B cell (primary cell): ENCODE measurements at regions not wholly inside any gene's neighbourhood (a gene's known extent, or its start where the extent isn't known, plus 50 kb on each side); places are given as distances from the start of the nearest gene placed in this dataset.

Experiments
- ATAC-seq: fragments of 200-7000 bp; cut with Tn5 transposase; one replicate; pipeline ENCODE4 v1.10.0; 2021; ENCODE audit warnings: low read depth, mild to moderate bottlenecking, moderate number of reproducible peaks, moderate library complexity
- CTCF ChIA-PET: fragments of 350-600 bp; sonication (Branson Sonifier 250); formaldehyde crosslinking; loops from one replicate; lab custom pipeline; 2021; ENCODE audit warnings: antibody characterized with exemption, inconsistent platforms; lab: Charles Lee
- POLR2A ChIA-PET: fragments of 350-600 bp; sonication (Branson Sonifier 250); formaldehyde crosslinking; loops from one replicate; lab custom pipeline; 2021; ENCODE audit warnings: antibody characterized with exemption; lab: Charles Lee
- DNase-seq: peaks from one replicate; pipeline ENCODE4 v3.0.0; 2013
- H2AFZ ChIP-seq: 2 replicates; pipeline ENCODE4 v1.6.1; 2012; ENCODE audit warnings: mild to moderate bottlenecking, low read depth, low read length; ENCODE audit not compliant: insufficient read depth, poor library complexity, severe bottlenecking
- H3K27ac ChIP-seq, 2 donors: 1 replicate in 1 of 2; 2 replicates in 1 of 2; pipeline ENCODE4 v1.5.1; 2012 to 2013; ENCODE audit warnings: low read length in 2 of 2, mild to moderate bottlenecking in 2 of 2, moderate library complexity in 1 of 2
- H3K27me3 ChIP-seq, 4 experiments: fragments of 200-600 bp in 1 of 4; sonication (generic) in 1 of 4; replicated peaks in 1 of 4; 1 replicate in 2 of 4; 2 replicates in 2 of 4; pipeline versions ENCODE4 v1.6.1 to v1.7.0; 2013 to 2016; ENCODE audit warnings: low read length in 3 of 4, mild to moderate bottlenecking in 2 of 4, mixed read lengths in 1 of 4, moderate library complexity in 1 of 4; ENCODE audit not compliant: insufficient read depth in 4 of 4, control insufficient read depth in 3 of 4; ENCODE audit errors: control extremely low read depth in 1 of 4
- H3K36me3 ChIP-seq, 2 experiments: replicated peaks in 1 of 2; 1 replicate in 1 of 2; 2 replicates in 1 of 2; pipeline versions ENCODE4 v1.6.1 to v1.7.1; 2013; ENCODE audit warnings: low read length in 1 of 2; ENCODE audit not compliant: insufficient read depth in 2 of 2, control insufficient read depth in 1 of 2; ENCODE audit errors: control extremely low read depth in 1 of 2, extremely low read depth in 1 of 2
- H3K4me1 ChIP-seq, 2 donors: fragments of 200-600 bp in 1 of 2; sonication (generic) in 1 of 2; 1 replicate in 1 of 2; 2 replicates in 1 of 2; pipeline versions ENCODE4 v1.5.1 to v1.6.1; 2013 to 2017; ENCODE audit warnings: low read length in 2 of 2; ENCODE audit not compliant: control insufficient read depth in 2 of 2, insufficient read depth in 2 of 2
- H3K4me2 ChIP-seq: replicated peaks from 2 replicates; pipeline ENCODE3; 2012; ENCODE audit warnings: mild to moderate bottlenecking, low read depth, low read length; ENCODE audit not compliant: poor library complexity, severe bottlenecking
- H3K4me3 ChIP-seq, 5 experiments: fragments of 200-600 bp in 1 of 5; sonication (generic) in 1 of 5; 1 replicate in 3 of 5; 2 replicates in 2 of 5; pipeline versions ENCODE4 v1.5.1 to v1.7.0; 2011 to 2016; ENCODE audit warnings: low read length in 4 of 5, mild to moderate bottlenecking in 4 of 5, low read depth in 2 of 5, control low read depth in 1 of 5, moderate library complexity in 1 of 5; ENCODE audit not compliant: insufficient read depth in 1 of 5; ENCODE audit errors: control extremely low read depth in 1 of 5, extremely low read depth in 1 of 5
- H3K79me2 ChIP-seq: fragments of 200-600 bp; sonication (generic); one replicate; pipeline ENCODE4 v1.6.0; 2016; ENCODE audit warnings: low read length; ENCODE audit not compliant: control insufficient read depth, insufficient read depth
- H3K9ac ChIP-seq: fragments of 200-600 bp; sonication (generic); 2 replicates; pipeline ENCODE4 v1.6.1; 2017; ENCODE audit warnings: mild to moderate bottlenecking, low read length, moderate library complexity
- H3K9me3 ChIP-seq, 3 donors: one replicate each; pipeline versions ENCODE4 v1.6.1 to v1.7.1; 2013; ENCODE audit warnings: low read length in 2 of 3; ENCODE audit not compliant: control insufficient read depth in 2 of 3, insufficient read depth in 1 of 3; ENCODE audit errors: control extremely low read depth in 1 of 3
- H4K20me1 ChIP-seq: 2 replicates; pipeline ENCODE4 v1.6.0; 2012; ENCODE audit warnings: mild to moderate bottlenecking, low read length; ENCODE audit not compliant: insufficient read depth, control insufficient read depth, poor library complexity, severe bottlenecking
- H3K27ac Mint-ChIP-seq: one replicate; pipeline ENCODE4 v1.8.0; 2021; ENCODE audit warnings: mixed read lengths
- H3K27me3 Mint-ChIP-seq: one replicate; pipeline ENCODE4 v1.8.0; 2021; ENCODE audit warnings: mixed read lengths
- H3K4me1 Mint-ChIP-seq: one replicate; pipeline ENCODE4 v1.8.0; 2021; ENCODE audit warnings: mixed read lengths
- H3K4me3 Mint-ChIP-seq: one replicate; pipeline ENCODE4 v1.8.0; 2021; ENCODE audit warnings: mixed read lengths
- H3K9me3 Mint-ChIP-seq: one replicate; pipeline ENCODE4 v1.8.0; 2022; ENCODE audit warnings: mixed read lengths; ENCODE audit not compliant: insufficient read depth
- EZH2 ChIP-seq: IDR thresholded peaks from 2 replicates; pipeline ENCODE4 v1.6.1; 2012; ENCODE audit warnings: borderline replicate concordance, low read depth, mild to moderate bottlenecking, moderate library complexity, low read length; ENCODE audit not compliant: insufficient read depth, poor library complexity, severe bottlenecking
- WGBS: methylation state at CpG from one replicate; pipeline ENCODE4 v1.1.5; 2013; ENCODE audit warnings: missing lambda C conversion rate; ENCODE audit not compliant: insufficient coverage; 5-methylcytosine and 5-hydroxymethylcytosine counted together
- intact Hi-C: fragments of 100-400 bp; cut with micrococcal nuclease; formaldehyde crosslinking; loops from one replicate; pipeline ENCODE4 v1.10.0; 2022
- TF ChIP-seq, protein P1 (sequence below): fragments of 200-600 bp; IDR thresholded peaks from one replicate; pipeline ENCODE4 v1.8.0; 2022; ENCODE audit warnings: antibody characterized with exemption, mild to moderate bottlenecking

GRCh38 chr12:92261071-92261470 lies 115.4 kb upstream of the BTG1 start:
- H4K20me1 ChIP-seq: no peaks in the 10 kb centered on the region
- no peak overlapping the region for H3K4me3 Mint-ChIP-seq
- H3K4me1 ChIP-seq: peaks cover 6 to 10% of the 10 kb centered on the region in 2 donors
- intact Hi-C loops: loop anchor here (5.0 kb wide), 1 partner anchor 41 kb away; no protein-coding TSS in a partner anchor
- H3K79me2 ChIP-seq: no peaks in the 10 kb centered on the region
- no peaks in the 10 kb centered on the region for H3K36me3 ChIP-seq
- no peak overlapping the region for H3K27ac Mint-ChIP-seq
- peak overlapping the region; percentile 41 for H3K4me2 ChIP-seq
- H3K9me3 Mint-ChIP-seq: no peaks in the 10 kb centered on the region
- no peaks in the 10 kb centered on the region for H3K9me3 ChIP-seq
- CTCF ChIA-PET: interaction anchor here (0.5 to 1.0 kb wide), 2 partner anchors 67 to 116 kb away, joined by 3 to 4 read pairs; no protein-coding TSS in a partner anchor
- no peak overlapping the region for H3K9ac ChIP-seq
- H3K27me3 Mint-ChIP-seq: no peaks in the 10 kb centered on the region
- no peaks in the 10 kb centered on the region for H3K27me3 ChIP-seq
- no peak overlapping the region for H3K27ac ChIP-seq
- H3K4me1 Mint-ChIP-seq: peaks cover 25% of the 10 kb centered on the region
- POLR2A ChIA-PET: interaction anchor here (1.0 kb wide), 2 partner anchors 102 to 115 kb away, joined by 3 to 6 read pairs; partner anchors contain the start of gene BTG1
- H2AFZ ChIP-seq: peak overlapping the region; percentile 3
- no CpG with 5 or more reads among the region's 3 CpGs for WGBS
- H3K4me3 ChIP-seq: no peak overlapping the region
- no peak for TF ChIP-seq EZH2
- TF ChIP-seq, protein P1, sequence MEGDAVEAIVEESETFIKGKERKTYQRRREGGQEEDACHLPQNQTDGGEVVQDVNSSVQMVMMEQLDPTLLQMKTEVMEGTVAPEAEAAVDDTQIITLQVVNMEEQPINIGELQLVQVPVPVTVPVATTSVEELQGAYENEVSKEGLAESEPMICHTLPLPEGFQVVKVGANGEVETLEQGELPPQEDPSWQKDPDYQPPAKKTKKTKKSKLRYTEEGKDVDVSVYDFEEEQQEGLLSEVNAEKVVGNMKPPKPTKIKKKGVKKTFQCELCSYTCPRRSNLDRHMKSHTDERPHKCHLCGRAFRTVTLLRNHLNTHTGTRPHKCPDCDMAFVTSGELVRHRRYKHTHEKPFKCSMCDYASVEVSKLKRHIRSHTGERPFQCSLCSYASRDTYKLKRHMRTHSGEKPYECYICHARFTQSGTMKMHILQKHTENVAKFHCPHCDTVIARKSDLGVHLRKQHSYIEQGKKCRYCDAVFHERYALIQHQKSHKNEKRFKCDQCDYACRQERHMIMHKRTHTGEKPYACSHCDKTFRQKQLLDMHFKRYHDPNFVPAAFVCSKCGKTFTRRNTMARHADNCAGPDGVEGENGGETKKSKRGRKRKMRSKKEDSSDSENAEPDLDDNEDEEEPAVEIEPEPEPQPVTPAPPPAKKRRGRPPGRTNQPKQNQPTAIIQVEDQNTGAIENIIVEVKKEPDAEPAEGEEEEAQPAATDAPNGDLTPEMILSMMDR: no peak
- DNase-seq (peak; percentile 28), ATAC-seq (no peak)

DNA sequence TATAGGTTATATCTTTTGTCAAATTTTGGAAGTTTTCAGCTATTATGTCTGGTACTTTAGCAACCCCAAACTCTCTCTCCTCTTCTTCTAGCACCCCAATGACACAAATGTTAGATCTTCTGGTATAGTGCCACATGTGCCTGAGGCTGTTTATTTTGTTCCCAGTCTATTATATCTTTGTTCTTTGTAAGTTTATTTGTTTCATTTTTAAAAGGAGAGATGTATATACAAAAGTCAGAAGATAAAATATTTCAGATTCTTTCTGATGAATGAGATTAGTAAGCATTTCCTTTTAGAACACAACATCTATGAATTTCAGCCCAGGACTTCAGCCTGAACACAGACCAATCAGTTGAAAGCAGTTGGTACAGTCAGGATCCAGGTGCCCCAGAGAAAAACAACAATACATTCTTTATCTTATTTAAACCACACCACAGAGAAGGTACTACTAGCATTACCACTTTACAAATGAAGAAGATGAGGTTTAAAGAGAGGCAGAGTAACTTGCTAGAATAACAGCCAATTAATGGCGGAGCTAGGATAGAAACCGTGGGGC lies 114.1 kb upstream of the BTG1 start:
- DNase-seq: no peak
- Histone ChIP-seq H3K27ac (no peak overlapping the region), H3K4me2 (no peak overlapping the region), H4K20me1 (no peaks in the 10 kb centered on the region), H3K79me2 (no peaks in the 10 kb centered on the region), H3K4me1 (peaks cover 6 to 10% of the 10 kb centered on the region in 2 donors), H3K36me3 (no peaks in the 10 kb centered on the region), H2AFZ (no peak overlapping the region), H3K4me3 (no peak overlapping the region), H3K27me3 (no peaks in the 10 kb centered on the region), H3K9ac (no peak overlapping the region), H3K9me3 (no peaks in the 10 kb centered on the region)
- peaks cover 27% of the 10 kb centered on the region for H3K4me1 Mint-ChIP-seq
- POLR2A ChIA-PET: no interaction called here
- TF ChIP-seq, protein P1: no peak
- TF ChIP-seq EZH2: no peak
- no peak overlapping the region for H3K4me3 Mint-ChIP-seq
- no peak overlapping the region for H3K27ac Mint-ChIP-seq
- no peaks in the 10 kb centered on the region for H3K27me3 Mint-ChIP-seq
- H3K9me3 Mint-ChIP-seq: no peaks in the 10 kb centered on the region
- CTCF ChIA-PET: interaction anchor here (0.7 kb wide), 1 partner anchor 8 kb away, joined by 3 read pairs; no protein-coding TSS in a partner anchor
- intact Hi-C loops: loop anchor here (5.0 kb wide), 1 partner anchor 43 kb away; no protein-coding TSS in a partner anchor
- no peak for ATAC-seq
- WGBS: no CpG with 5 or more reads among the region's 2 CpGs
